COR-L47 (cell line): ENCODE measurements at regions not wholly inside any gene's neighbourhood (a gene's known extent, or its start where the extent isn't known, plus 50 kb on each side); places are given as distances from the start of the nearest gene placed in this dataset.

ENCODE experiments used
- DNase-seq: peaks from one replicate; lab custom pipeline; 2025; lab: John Stamatoyannopoulos, UW

DNA sequence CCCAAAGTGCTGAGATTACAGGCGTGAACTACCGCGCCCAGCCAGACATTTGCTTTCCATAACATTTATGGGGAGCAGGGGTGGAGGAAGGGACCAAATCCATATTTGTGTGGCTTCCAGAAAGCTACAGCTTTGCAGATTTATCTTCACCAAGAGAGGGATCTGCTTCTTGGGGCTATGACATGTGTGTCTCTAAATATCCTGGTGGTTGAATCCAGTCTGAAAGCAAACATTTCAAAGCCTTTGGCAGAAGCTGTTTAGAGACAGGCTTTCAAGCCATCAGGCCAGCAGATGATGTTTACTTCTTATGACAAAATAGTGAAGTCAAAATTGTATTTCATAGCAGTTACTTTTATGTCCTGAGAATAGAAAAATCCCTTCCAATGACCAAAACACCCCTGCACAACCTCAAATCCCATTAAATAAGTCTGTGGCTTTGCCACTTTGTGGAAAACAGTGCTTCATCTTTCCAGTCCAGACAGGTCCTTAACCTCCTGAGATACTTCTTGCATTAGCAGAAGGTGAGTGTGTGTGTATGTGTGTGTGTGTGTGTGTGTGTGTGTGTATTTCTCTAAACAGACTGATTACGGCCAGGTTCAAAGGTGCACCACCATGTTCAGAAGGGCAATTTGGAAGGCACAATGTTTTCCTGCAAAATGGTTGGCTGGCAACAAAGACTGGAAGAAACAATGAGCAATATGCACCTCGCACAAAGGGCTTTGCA lies 191.4 kb upstream of the LRIG1 start:
- DNase-seq = no peak

DNA sequence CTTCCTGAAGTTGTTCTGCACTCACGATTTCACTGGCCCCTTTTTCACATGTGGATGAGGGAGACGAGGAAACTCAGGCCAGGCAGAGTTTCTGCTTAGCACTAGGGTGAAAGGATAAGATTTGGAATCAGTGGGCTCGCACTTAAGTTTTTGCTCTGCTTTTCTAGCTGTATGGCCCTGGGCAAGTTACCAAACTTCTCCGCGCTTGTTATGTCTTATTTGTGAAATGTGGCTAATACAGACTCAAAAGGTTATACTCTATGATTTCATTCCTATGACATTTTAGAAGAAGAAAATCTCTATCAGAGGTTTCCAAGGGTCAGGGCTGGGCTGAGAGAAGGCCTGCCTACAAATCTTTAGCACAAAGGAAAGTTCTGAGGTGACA lies 191.9 kb upstream of the LRIG1 start:
- no peak for DNase-seq

- DNase-seq = no peak
Measured at GRCh38 chr3:66693461-66694031, 192.7 kb upstream of the LRIG1 start.

DNA sequence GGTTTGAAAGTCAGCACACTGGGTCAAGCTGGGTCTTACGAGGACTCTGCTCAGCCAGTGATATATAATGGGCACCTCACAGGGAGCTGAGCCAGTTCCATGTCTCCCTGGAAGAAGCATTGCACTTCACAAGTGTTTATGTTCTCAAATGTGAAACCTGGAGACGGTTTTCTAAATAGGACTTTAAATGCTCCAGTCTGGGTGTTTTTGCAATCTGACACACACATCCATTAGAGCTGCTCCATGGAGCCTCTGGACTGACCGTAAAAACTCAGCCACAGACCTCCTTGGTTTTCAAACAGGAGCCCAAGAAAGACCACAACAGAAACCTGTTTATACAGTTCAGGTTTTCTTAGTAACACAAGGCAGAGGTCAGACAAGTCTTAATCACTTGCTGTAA lies 201.3 kb upstream of the LRIG1 start:
- DNase-seq = no peak

DNA sequence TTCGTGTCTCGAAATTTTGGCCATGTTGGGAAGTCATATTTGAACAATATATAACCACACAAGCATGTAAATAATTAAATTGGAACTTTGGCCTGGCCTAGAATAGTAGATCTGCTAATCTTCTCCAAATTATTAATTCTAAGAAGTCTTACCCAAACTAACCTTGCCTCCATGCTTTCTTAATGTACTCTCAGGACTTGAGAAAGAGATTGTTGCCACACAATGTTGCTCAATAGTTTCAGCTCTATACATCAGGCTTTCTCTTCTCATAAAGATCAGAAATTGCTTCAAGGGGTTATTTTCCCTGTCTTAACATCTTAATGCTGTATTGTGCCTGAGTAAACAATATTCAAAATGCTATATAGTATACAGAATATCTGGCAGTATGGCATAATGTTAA lies 202.7 kb upstream of the LRIG1 start:
- no peak for DNase-seq

- no peak for DNase-seq
Measured at GRCh38 chr3:66705076-66705475, 204.3 kb upstream of the LRIG1 start.

DNA sequence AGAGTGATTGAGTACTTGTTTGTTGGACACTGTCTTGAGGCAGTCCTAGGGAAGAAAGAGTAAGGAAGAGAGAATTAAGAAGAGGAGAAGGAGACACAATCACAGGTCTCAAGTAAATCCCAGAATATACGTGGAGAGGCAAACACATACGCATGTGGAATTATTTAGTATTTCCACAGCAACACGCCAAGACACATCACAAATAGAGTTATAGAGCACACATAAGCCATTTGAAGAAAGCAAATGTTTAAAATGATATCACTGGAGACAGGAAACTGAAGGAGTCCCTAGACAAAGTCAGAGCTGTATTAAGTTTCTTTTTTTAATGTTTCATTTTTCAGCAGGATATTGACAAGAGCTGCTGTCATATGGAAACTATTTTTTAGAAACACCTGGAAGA lies 206.1 kb upstream of the LRIG1 start:
- no peak for DNase-seq

GRCh38 chr3:66709532-66709931 lies 208.7 kb upstream of the LRIG1 start:
- DNase-seq = no peak

- DNase-seq = no peak
Measured at GRCh38 chr3:66712210-66712609, 211.4 kb upstream of the LRIG1 start.

- no peak for DNase-seq
Measured at GRCh38 chr3:66713921-66714320, 213.1 kb upstream of the LRIG1 start.

GRCh38 chr3:66715806-66716205 lies 215.0 kb upstream of the LRIG1 start:
- DNase-seq = no peak

GRCh38 chr3:66717806-66718205 lies 217.0 kb upstream of the LRIG1 start:
- DNase-seq = no peak

DNA sequence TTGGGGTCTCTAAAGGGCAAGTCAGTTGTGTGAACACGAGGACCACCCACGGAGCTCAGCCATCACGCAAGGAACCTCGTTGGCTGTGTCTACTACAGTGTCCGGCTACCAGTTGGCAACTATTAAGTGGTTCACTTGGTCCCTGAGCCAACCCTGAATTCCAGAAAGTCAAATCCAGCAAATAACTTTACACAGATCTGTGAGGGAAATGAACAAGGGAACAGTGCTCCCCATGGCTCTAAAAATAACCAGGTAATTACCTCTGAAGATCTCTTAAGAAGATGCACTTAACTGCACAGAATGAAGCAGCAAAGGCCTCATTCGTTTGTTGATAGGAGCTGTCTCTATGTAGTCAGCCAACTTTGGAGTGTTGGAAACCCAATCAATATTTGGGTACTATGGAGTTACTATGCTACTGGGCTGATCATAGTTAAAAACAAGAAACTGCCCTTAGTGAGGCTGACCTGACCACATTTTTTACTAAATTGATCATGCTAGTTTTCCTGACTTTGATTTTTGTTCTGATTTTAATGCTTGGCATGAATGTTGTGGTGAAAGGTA lies 219.1 kb upstream of the LRIG1 start:
- DNase-seq = no peak

DNA sequence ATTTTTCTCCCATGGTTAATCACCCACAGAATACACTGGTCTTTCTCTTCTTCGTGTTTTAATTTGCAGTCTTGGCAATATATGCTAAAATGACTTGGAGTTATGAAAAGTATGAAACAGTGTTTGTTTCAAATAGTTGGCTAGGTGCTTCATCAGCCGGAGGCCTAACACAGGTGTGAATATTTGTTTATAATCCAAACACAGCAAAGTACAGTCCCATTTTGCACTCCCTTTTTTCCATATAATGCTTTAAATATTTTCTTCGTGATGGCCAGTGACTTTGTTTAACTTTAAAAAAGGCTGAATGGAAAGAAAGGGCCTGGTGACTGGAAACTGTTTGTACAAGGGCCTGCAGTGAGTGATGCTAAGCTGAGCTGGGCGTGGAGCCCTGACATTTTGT lies 219.7 kb upstream of the LRIG1 start:
- DNase-seq = no peak

GRCh38 chr3:66722675-66723074 lies 221.9 kb upstream of the LRIG1 start:
- DNase-seq = no peak

DNA sequence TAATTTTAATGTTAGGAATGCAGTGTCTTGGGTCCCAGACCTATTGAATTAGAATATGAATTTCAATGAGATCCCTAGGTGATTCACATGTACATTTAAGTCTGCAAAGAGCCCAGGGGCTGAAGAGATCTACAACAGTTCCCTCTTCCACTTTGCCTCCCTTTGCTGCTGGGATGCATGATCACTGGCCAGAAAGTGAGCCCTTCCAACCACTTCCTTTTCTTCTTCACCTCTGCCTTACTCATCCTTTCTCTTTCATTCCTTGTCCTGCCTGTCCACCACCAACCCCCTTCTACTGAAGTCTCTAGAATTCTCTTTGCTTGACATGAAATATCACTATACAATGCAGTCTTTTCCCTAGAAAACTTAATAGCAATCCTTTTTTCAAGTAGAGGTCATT lies 222.4 kb upstream of the LRIG1 start:
- no peak for DNase-seq

DNA sequence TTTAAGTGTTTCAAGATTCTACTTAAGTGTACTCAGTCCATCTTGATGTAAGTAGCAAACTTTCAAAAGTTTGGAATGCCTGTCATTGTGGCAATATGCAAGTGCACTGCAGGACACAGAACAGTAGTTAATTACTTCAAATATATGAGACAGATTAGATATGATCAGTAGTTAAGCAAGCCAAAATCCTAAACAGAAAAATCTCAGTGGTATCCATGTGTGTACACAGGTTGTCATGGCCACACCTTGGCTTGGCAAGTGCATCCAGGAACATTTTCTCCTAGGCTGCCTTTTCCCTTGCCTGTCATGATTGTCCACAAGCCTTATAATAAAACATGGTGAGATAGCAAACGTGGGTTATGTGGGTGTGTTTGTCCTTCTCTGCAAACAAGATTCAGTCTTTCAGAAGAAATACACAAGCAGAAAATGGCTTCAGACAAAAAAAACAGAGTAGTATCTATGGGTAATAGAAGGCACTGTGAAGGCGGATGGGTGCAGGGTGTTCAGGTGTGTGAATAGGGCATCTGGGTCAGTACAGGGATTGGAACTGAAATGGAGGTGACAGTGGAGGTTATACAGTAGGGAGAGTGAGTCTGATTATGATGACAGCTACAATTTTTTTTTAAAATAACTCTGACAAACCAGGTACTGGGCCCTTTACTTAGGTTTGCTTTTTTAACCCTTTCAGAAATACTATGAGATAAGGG lies 229.0 kb upstream of the LRIG1 start:
- no peak for DNase-seq

DNA sequence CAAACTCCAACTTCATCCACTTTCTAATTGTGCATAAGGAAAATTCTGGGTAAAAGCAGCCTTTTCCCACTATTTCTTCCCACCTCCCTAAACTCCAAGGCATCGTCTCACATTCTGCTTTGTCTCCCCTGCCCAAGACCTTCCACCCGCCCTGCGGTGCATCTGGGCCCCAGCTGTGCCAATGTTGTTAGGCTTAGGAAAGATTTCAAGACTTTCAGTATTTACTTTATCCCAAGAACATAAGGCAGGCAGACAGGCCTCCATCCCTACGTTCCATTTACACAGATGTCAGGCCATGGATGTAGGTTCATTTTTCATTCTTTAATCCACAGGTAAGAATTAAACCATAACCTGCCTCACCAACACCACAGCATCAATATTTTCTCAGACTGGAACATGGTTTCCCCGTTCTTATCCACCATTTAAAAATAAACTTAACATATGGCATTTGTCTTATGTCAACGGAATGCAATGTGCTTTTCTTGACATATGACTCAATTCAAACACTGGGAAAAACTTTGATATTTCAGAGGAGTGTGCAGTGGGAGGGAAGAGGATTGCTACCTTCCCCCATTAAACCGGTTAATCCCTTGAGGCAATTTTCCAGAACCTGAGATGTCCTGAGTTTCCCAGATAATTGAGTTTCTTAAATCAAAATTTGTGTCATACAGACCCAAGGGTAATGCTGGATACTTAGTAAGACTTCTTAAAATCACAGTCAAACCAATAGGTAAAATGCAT lies 238.0 kb upstream of the LRIG1 start:
- no peak for DNase-seq

DNA sequence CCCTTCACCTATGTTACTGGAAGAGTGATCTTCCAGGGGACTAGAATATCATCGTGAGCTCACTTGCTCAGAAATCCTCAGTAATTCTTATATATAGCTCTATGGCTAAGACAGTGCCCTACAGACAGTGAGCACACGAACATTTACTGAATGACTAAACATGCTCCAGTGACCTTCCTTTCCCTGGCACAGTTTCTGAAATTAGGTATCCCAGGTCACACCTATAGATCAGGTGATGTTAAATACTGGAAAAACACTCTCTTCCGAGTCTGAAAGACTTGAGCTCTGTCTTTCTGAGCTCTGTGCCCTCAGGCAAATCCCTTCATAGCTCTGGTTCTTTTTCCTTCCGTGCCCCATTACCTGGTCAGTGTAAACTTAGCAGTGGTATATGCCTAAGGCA lies 239.4 kb upstream of the LRIG1 start:
- DNase-seq = no peak

GRCh38 chr3:66744521-66744920 lies 243.7 kb upstream of the LRIG1 start:
- DNase-seq = no peak

- DNase-seq = no peak
Measured at GRCh38 chr3:66744986-66745385, 244.2 kb upstream of the LRIG1 start.

GRCh38 chr3:66747261-66747660 lies 246.4 kb upstream of the LRIG1 start:
- DNase-seq = no peak

- DNase-seq = no peak
Measured at GRCh38 chr3:66747696-66748095, 246.9 kb upstream of the LRIG1 start.
